SK-N-SH (cell line): ENCODE measurements at regions not wholly inside any gene's neighbourhood (a gene's known extent, or its start where the extent isn't known, plus 50 kb on each side); places are given as distances from the start of the nearest gene placed in this dataset.

Experiments
- CHD2 ChIP-seq: fragments of 150-350 bp; IDR thresholded peaks from 2 replicates; pipeline ENCODE4 v1.6.1; 2018; ENCODE audit warnings: low read length; ENCODE audit not compliant: partially characterized antibody
- EP300 ChIP-seq, 2 experiments: IDR thresholded peaks; 2 replicates each; pipeline versions ENCODE4 v1.4.0 to v1.6.1; 2012; ENCODE audit warnings: borderline replicate concordance in 1 of 2, low read depth in 1 of 2, low read length in 1 of 2
- GABPA ChIP-seq: IDR thresholded peaks from 2 replicates; pipeline ENCODE4 v1.4.0; 2012; ENCODE audit warnings: low read depth, mild to moderate bottlenecking
- JUND ChIP-seq: IDR thresholded peaks from 2 replicates; pipeline ENCODE4 v1.4.0; 2012
- POLR2AphosphoS5 ChIP-seq: IDR thresholded peaks from 2 replicates; pipeline ENCODE4 v1.6.1; 2012; ENCODE audit warnings: low read depth, low read length
- RAD21 ChIP-seq: IDR thresholded peaks from 2 replicates; pipeline ENCODE4 v1.6.1; 2012; ENCODE audit warnings: mild to moderate bottlenecking, low read length
- TAF1 ChIP-seq: IDR thresholded peaks from 2 replicates; pipeline ENCODE4 v1.6.1; 2012; ENCODE audit warnings: low read depth, mild to moderate bottlenecking, low read length, moderate library complexity, borderline replicate concordance
- YY1 ChIP-seq: IDR thresholded peaks from 2 replicates; pipeline ENCODE4 v1.4.0; 2012; ENCODE audit warnings: low read depth, mild to moderate bottlenecking
- TF ChIP-seq, protein P1 (sequence below): fragments of 200-600 bp; sonication (generic); IDR thresholded peaks from 2 replicates; pipeline ENCODE4 v1.6.1; 2017; ENCODE audit warnings: antibody characterized with exemption, mild to moderate bottlenecking, moderate library complexity
- TF ChIP-seq, protein P2 (sequence below): fragments of 150-350 bp; IDR thresholded peaks from 2 replicates; pipeline ENCODE4 v1.6.1; 2017; ENCODE audit warnings: antibody characterized with exemption, low read length, low read depth, borderline replicate concordance
- TF ChIP-seq, protein P3 (sequence below): IDR thresholded peaks from 2 replicates; pipeline ENCODE4 v1.6.1; 2012; ENCODE audit warnings: mild to moderate bottlenecking, low read depth, low read length, moderate library complexity
- TF ChIP-seq, protein P4 (sequence below): IDR thresholded peaks from 2 replicates; pipeline ENCODE4 v1.4.0; 2012; ENCODE audit warnings: low read depth
- TF ChIP-seq, protein P5 (sequence below): IDR thresholded peaks from 2 replicates; pipeline ENCODE4 v1.4.0; 2012; ENCODE audit warnings: low read depth, borderline replicate concordance

DNA sequence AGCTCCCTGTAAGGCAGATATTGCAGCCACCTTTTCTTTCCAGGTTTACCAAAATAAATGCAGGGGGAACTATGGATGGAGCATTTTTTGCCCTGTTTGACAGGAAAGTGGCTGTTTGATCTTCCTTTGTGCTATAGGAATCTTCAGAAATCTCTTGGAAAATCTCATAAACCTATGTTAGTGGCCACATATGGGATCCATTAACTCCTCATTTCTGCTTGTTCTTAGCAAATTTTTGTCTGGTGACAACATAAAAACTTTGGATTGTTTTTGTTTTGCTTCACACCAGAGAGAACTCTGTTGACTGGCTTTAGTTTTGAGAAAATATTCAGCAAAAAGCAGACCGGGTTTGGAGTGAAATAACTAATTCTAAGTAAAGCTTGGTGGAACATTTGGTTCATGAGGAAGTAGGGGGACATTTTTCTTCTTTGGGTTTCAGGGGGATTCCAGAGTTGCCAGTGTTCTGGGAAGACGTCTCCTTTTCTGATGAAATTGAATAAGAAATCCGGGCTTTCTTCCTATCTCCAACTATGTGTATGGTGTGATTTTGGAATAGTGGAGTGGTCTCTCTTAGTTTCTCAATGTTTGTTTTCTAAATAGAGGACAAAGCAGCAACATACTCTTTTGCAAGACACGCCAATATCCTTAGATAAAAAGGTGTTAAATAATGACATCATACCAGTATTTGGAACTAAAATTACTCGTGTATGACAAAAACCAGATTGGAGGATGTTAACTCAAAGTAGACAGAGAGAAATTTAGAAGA, 174.4 kb downstream of the ICOS start:
- TF ChIP-seq, protein P1, sequence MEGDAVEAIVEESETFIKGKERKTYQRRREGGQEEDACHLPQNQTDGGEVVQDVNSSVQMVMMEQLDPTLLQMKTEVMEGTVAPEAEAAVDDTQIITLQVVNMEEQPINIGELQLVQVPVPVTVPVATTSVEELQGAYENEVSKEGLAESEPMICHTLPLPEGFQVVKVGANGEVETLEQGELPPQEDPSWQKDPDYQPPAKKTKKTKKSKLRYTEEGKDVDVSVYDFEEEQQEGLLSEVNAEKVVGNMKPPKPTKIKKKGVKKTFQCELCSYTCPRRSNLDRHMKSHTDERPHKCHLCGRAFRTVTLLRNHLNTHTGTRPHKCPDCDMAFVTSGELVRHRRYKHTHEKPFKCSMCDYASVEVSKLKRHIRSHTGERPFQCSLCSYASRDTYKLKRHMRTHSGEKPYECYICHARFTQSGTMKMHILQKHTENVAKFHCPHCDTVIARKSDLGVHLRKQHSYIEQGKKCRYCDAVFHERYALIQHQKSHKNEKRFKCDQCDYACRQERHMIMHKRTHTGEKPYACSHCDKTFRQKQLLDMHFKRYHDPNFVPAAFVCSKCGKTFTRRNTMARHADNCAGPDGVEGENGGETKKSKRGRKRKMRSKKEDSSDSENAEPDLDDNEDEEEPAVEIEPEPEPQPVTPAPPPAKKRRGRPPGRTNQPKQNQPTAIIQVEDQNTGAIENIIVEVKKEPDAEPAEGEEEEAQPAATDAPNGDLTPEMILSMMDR: no peak
- TF ChIP-seq, protein P2, sequence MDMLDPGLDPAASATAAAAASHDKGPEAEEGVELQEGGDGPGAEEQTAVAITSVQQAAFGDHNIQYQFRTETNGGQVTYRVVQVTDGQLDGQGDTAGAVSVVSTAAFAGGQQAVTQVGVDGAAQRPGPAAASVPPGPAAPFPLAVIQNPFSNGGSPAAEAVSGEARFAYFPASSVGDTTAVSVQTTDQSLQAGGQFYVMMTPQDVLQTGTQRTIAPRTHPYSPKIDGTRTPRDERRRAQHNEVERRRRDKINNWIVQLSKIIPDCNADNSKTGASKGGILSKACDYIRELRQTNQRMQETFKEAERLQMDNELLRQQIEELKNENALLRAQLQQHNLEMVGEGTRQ: no peak
- TF ChIP-seq JUND: no peak
- TF ChIP-seq, protein P3, sequence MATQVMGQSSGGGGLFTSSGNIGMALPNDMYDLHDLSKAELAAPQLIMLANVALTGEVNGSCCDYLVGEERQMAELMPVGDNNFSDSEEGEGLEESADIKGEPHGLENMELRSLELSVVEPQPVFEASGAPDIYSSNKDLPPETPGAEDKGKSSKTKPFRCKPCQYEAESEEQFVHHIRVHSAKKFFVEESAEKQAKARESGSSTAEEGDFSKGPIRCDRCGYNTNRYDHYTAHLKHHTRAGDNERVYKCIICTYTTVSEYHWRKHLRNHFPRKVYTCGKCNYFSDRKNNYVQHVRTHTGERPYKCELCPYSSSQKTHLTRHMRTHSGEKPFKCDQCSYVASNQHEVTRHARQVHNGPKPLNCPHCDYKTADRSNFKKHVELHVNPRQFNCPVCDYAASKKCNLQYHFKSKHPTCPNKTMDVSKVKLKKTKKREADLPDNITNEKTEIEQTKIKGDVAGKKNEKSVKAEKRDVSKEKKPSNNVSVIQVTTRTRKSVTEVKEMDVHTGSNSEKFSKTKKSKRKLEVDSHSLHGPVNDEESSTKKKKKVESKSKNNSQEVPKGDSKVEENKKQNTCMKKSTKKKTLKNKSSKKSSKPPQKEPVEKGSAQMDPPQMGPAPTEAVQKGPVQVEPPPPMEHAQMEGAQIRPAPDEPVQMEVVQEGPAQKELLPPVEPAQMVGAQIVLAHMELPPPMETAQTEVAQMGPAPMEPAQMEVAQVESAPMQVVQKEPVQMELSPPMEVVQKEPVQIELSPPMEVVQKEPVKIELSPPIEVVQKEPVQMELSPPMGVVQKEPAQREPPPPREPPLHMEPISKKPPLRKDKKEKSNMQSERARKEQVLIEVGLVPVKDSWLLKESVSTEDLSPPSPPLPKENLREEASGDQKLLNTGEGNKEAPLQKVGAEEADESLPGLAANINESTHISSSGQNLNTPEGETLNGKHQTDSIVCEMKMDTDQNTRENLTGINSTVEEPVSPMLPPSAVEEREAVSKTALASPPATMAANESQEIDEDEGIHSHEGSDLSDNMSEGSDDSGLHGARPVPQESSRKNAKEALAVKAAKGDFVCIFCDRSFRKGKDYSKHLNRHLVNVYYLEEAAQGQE: no peak
- no peak for TF ChIP-seq CHD2
- TF ChIP-seq, protein P4, sequence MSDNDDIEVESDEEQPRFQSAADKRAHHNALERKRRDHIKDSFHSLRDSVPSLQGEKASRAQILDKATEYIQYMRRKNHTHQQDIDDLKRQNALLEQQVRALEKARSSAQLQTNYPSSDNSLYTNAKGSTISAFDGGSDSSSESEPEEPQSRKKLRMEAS: no peak
- no peak for TF ChIP-seq YY1
- TF ChIP-seq EP300 (IDR thresholded peaks at IDR 0.05; ENCODE audit: borderline replicate concordance in 1 of 2, low read depth in 1 of 2, low read length in 1 of 2): no peak
- TF ChIP-seq, protein P5, sequence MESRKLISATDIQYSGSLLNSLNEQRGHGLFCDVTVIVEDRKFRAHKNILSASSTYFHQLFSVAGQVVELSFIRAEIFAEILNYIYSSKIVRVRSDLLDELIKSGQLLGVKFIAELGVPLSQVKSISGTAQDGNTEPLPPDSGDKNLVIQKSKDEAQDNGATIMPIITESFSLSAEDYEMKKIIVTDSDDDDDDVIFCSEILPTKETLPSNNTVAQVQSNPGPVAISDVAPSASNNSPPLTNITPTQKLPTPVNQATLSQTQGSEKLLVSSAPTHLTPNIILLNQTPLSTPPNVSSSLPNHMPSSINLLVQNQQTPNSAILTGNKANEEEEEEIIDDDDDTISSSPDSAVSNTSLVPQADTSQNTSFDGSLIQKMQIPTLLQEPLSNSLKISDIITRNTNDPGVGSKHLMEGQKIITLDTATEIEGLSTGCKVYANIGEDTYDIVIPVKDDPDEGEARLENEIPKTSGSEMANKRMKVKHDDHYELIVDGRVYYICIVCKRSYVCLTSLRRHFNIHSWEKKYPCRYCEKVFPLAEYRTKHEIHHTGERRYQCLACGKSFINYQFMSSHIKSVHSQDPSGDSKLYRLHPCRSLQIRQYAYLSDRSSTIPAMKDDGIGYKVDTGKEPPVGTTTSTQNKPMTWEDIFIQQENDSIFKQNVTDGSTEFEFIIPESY: no peak
- no peak for TF ChIP-seq POLR2AphosphoS5
- TF ChIP-seq TAF1: no peak
- no peak for TF ChIP-seq RAD21
- no peak for TF ChIP-seq GABPA
